Liver (tissue), 8 donors: ENCODE measurements at regions not wholly inside any gene's neighbourhood (a gene's known extent, or its start where the extent isn't known, plus 50 kb on each side); places are given as distances from the start of the nearest gene placed in this dataset.

Experiments
- DNase-seq: peaks from one replicate; pipeline ENCODE4 v3.0.0-alpha.2; 2017; ENCODE audit warnings: low spot score
- H3K27ac ChIP-seq, 2 donors: one replicate each; pipeline ENCODE4 v1.7.0; 2013; ENCODE audit warnings: inconsistent platforms in 2 of 2, low read length in 2 of 2, control low read depth in 1 of 2, low read depth in 1 of 2, mild to moderate bottlenecking in 1 of 2
- H3K27me3 ChIP-seq, 4 donors: one replicate each; pipeline versions ENCODE4 v1.6.1 to v1.7.0; 2013; ENCODE audit warnings: low read length in 3 of 4, inconsistent platforms in 1 of 4, mild to moderate bottlenecking in 1 of 4, moderate library complexity in 1 of 4; ENCODE audit not compliant: control insufficient read depth in 4 of 4, insufficient read depth in 4 of 4
- H3K36me3 ChIP-seq, 4 donors: one replicate each; pipeline versions ENCODE4 v1.6.1 to v1.7.0; 2013; ENCODE audit warnings: low read length in 3 of 4, mild to moderate bottlenecking in 3 of 4, low read depth in 1 of 4, moderate library complexity in 1 of 4; ENCODE audit not compliant: control insufficient read depth in 4 of 4, insufficient read depth in 3 of 4
- H3K4me1 ChIP-seq, 4 donors: one replicate each; pipeline versions ENCODE4 v1.6.1 to v1.7.0; 2013; ENCODE audit warnings: low read length in 3 of 4, mild to moderate bottlenecking in 3 of 4, moderate library complexity in 1 of 4; ENCODE audit not compliant: control insufficient read depth in 4 of 4, insufficient read depth in 4 of 4
- H3K4me3 ChIP-seq, 3 donors: one replicate each; pipeline versions ENCODE4 v1.6.1 to v1.7.0; 2013; ENCODE audit warnings: low read length in 3 of 3, control low read depth in 1 of 3, low read depth in 1 of 3, mild to moderate bottlenecking in 1 of 3
- H3K9ac ChIP-seq, 2 donors: one replicate each; pipeline ENCODE4 v1.7.0; 2013; ENCODE audit warnings: low read length in 2 of 2, mild to moderate bottlenecking in 2 of 2, moderate library complexity in 2 of 2, control low read depth in 1 of 2, low read depth in 1 of 2
- H3K9me3 ChIP-seq, 4 donors: one replicate each; pipeline versions ENCODE4 v1.6.1 to v1.7.0; 2013; ENCODE audit warnings: low read length in 3 of 4; ENCODE audit not compliant: control insufficient read depth in 4 of 4
- ATF3 ChIP-seq: IDR thresholded peaks from 2 replicates; pipeline ENCODE4 v1.6.1; 2016; ENCODE audit warnings: antibody characterized with exemption
- CTCF ChIP-seq: fragments of 150-350 bp; IDR thresholded peaks from 2 replicates; pipeline ENCODE4 v1.5.1; 2017; ENCODE audit warnings: improper control_type of control experiment, low read depth, low read length; ENCODE audit not compliant: missing input control
- FOXA1 ChIP-seq: IDR thresholded peaks from 2 replicates; pipeline ENCODE4 v1.6.1; 2016; ENCODE audit warnings: antibody characterized with exemption
- FOXA2 ChIP-seq: IDR thresholded peaks from 2 replicates; pipeline ENCODE4 v1.6.1; 2016; ENCODE audit warnings: antibody characterized with exemption
- GABPA ChIP-seq, 2 donors: IDR thresholded peaks in 1 of 2; conservative IDR thresholded peaks in 1 of 2; 2 replicates each; pipeline ENCODE4 v1.6.1; 2016; ENCODE audit warnings: antibody characterized with exemption in 2 of 2, mild to moderate bottlenecking in 1 of 2, moderate library complexity in 1 of 2
- HNF4A ChIP-seq, 2 donors: conservative IDR thresholded peaks; 2 replicates each; pipeline ENCODE4 v1.6.1; 2016; ENCODE audit warnings: antibody characterized with exemption in 2 of 2, mild to moderate bottlenecking in 2 of 2
- HNF4G ChIP-seq: IDR thresholded peaks from 2 replicates; pipeline ENCODE4 v1.6.1; 2016; ENCODE audit warnings: antibody characterized with exemption
- JUND ChIP-seq, 2 donors: IDR thresholded peaks; 2 replicates each; pipeline ENCODE4 v1.6.1; 2016; ENCODE audit warnings: antibody characterized with exemption in 2 of 2
- NR2F2 ChIP-seq: IDR thresholded peaks from 2 replicates; pipeline ENCODE4 v1.6.1; 2016; ENCODE audit warnings: antibody characterized with exemption
- RXRA ChIP-seq, 2 donors: IDR thresholded peaks; 2 replicates each; pipeline ENCODE4 v1.6.1; 2017 to 2018; ENCODE audit warnings: antibody characterized with exemption in 2 of 2, mild to moderate bottlenecking in 1 of 2
- SP1 ChIP-seq: IDR thresholded peaks from 2 replicates; pipeline ENCODE4 v1.6.1; 2018; ENCODE audit warnings: antibody characterized with exemption, mild to moderate bottlenecking
- TAF1 ChIP-seq: conservative IDR thresholded peaks from 2 replicates; pipeline ENCODE4 v1.6.1; 2016; ENCODE audit warnings: antibody characterized with exemption, mild to moderate bottlenecking
- YY1 ChIP-seq: IDR thresholded peaks from 2 replicates; pipeline ENCODE4 v1.6.1; 2016; ENCODE audit warnings: antibody characterized with exemption, mild to moderate bottlenecking
- WGBS: extraction: QIAGEN DNeasy Blood & Tissue Kit; methylation state at CpG from one replicate; pipeline ENCODE4 v1.1.7; 2013; 5-methylcytosine and 5-hydroxymethylcytosine counted together
- TF ChIP-seq, protein P1 (sequence below): IDR thresholded peaks from 2 replicates; pipeline ENCODE4 v1.6.1; 2016; ENCODE audit warnings: antibody characterized with exemption, mild to moderate bottlenecking
- TF ChIP-seq, protein P2 (sequence below): IDR thresholded peaks from 2 replicates; pipeline ENCODE4 v1.6.1; 2016; ENCODE audit warnings: antibody characterized with exemption
- donor health status: healthy.
- donor health status: healthy.
- donor health status: healthy.
- donor health status: healthy.
- donor health status: healthy.

GRCh38 chr10:65602182-65602865 lies 1323.5 kb upstream of the LRRTM3 start:
- Histone ChIP-seq H3K9ac (no peak overlapping the region), H3K27me3 (no peaks in the 10 kb centered on the region), H3K9me3 (no peaks in the 10 kb centered on the region), H3K27ac (no peak overlapping the region), H3K4me3 (no peak overlapping the region), H3K4me1 (no peaks in the 10 kb centered on the region), H3K36me3 (no peaks in the 10 kb centered on the region)
- no peak for DNase-seq
- TF ChIP-seq, protein P1, sequence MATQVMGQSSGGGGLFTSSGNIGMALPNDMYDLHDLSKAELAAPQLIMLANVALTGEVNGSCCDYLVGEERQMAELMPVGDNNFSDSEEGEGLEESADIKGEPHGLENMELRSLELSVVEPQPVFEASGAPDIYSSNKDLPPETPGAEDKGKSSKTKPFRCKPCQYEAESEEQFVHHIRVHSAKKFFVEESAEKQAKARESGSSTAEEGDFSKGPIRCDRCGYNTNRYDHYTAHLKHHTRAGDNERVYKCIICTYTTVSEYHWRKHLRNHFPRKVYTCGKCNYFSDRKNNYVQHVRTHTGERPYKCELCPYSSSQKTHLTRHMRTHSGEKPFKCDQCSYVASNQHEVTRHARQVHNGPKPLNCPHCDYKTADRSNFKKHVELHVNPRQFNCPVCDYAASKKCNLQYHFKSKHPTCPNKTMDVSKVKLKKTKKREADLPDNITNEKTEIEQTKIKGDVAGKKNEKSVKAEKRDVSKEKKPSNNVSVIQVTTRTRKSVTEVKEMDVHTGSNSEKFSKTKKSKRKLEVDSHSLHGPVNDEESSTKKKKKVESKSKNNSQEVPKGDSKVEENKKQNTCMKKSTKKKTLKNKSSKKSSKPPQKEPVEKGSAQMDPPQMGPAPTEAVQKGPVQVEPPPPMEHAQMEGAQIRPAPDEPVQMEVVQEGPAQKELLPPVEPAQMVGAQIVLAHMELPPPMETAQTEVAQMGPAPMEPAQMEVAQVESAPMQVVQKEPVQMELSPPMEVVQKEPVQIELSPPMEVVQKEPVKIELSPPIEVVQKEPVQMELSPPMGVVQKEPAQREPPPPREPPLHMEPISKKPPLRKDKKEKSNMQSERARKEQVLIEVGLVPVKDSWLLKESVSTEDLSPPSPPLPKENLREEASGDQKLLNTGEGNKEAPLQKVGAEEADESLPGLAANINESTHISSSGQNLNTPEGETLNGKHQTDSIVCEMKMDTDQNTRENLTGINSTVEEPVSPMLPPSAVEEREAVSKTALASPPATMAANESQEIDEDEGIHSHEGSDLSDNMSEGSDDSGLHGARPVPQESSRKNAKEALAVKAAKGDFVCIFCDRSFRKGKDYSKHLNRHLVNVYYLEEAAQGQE = no peak
- no peak for TF ChIP-seq NR2F2
- TF ChIP-seq FOXA1 = no peak
- TF ChIP-seq FOXA2 = no peak
- no peak for TF ChIP-seq GABPA (IDR thresholded peaks at IDR 0.05 in 1 of 2, conservative IDR thresholded peaks at IDR 0.05 in 1 of 2)
- TF ChIP-seq, protein P2, sequence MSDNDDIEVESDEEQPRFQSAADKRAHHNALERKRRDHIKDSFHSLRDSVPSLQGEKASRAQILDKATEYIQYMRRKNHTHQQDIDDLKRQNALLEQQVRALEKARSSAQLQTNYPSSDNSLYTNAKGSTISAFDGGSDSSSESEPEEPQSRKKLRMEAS = no peak
- no peak for TF ChIP-seq RXRA (IDR thresholded peaks at IDR 0.05)
- TF ChIP-seq HNF4G = no peak
- 95% methylated on average over 1 of the region's 1 CpG for WGBS

DNA sequence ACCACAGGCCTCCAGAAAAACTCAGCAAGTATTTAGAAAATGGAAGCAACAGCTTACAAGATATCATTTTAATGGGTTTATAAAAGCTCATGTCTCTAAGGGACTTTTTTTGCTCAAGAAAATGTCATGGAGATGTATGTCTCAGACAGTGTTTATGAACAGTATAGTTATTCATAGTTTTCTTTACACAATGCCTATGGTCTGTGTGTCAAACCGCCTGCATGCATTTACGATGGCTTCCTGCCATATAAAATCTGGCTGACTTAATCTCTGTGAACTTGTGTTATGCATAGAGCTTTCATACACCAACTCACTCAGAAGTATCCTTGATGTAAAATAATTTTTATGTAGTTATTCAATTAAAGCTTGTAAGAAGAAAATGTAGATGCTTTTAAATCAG lies 1314.2 kb upstream of the LRRTM3 start:
- Histone ChIP-seq H3K9ac (no peak overlapping the region), H3K36me3 (no peaks in the 10 kb centered on the region), H3K27me3 (no peaks in the 10 kb centered on the region), H3K27ac (no peak overlapping the region), H3K4me1 (no peaks in the 10 kb centered on the region), H3K9me3 (peaks cover 0 to 6% (median 4%) of the 10 kb centered on the region in 4 donors), H3K4me3 (no peak overlapping the region)
- TF ChIP-seq SP1 (no peak), RXRA (IDR thresholded peaks at IDR 0.05) (no peak), ATF3 (no peak), CTCF (no peak), HNF4G (no peak), FOXA1 (no peak), HNF4A (conservative IDR thresholded peaks at IDR 0.05) (no peak), YY1 (no peak), TAF1 (no peak), JUND (IDR thresholded peaks at IDR 0.05) (no peak)
- TF ChIP-seq, protein P2 = no peak
- WGBS = 77% methylated on average over 2 of the region's 2 CpGs
- DNase-seq = no peak
